HG03558 (cell line): ENCODE measurements at regions not wholly inside any gene's neighbourhood (a gene's known extent, or its start where the extent isn't known, plus 50 kb on each side); places are given as distances from the start of the nearest gene placed in this dataset.

Experiments
- ATAC-seq: cut with Tn5 transposase; IDR thresholded peaks from one replicate; pipeline ENCODE4 v1.9.1; 2021; ENCODE audit warnings: moderate number of reproducible peaks; ENCODE audit not compliant: unreplicated experiment; ENCODE audit errors: extremely low read depth

- no peak for ATAC-seq
Observed at GRCh38 chr20:24339210-24339641, 130.2 kb upstream of the SYNDIG1 start.

- ATAC-seq: no peak
Observed at GRCh38 chr20:24337551-24337950, 131.9 kb upstream of the SYNDIG1 start.

DNA sequence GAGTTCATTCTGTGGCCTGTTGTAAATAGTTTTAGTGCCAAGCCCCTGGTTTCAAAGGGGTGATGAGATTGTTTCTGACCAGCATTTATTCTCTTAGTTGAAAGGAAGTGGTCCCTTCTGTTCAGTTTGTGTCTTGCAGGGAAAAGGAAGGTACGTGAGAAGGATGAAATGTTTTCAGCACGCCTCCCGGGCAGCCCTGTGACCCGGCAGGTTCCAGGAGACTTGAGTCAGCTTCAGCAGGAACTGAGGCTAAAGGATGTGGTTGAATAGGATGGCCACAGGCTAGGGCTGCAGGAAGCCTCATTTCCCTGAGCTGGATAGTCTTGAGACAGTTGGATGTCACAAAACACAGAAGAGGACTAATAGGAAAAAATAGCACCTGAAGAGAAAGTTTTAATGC, 132.4 kb upstream of the SYNDIG1 start:
- ATAC-seq: no peak

- no peak for ATAC-seq
Observed at GRCh38 chr20:24334830-24335229, 134.6 kb upstream of the SYNDIG1 start.

DNA sequence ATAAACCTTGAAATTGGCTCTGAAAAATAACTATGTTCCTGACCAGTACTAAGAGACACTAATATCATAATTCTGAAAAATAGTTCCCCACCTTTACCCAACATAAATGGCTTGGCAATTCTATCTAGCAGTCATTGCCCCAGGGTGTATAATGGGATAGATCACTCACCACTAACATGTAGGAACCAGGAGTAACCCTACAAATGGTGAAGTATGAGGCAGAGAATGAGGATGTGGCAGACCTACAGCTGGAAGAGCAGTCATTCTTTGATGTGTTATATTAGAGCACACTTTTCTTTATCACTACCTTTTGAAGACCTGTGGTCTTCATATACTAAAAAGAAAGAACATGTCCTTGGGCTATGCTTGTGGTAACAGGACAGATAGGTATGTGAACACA, 136.5 kb upstream of the SYNDIG1 start:
- no peak for ATAC-seq

GRCh38 chr20:24331939-24332338, 137.5 kb upstream of the SYNDIG1 start:
- no peak for ATAC-seq

- no peak for ATAC-seq
Observed at GRCh38 chr20:24328901-24329300, 140.5 kb upstream of the SYNDIG1 start.

DNA sequence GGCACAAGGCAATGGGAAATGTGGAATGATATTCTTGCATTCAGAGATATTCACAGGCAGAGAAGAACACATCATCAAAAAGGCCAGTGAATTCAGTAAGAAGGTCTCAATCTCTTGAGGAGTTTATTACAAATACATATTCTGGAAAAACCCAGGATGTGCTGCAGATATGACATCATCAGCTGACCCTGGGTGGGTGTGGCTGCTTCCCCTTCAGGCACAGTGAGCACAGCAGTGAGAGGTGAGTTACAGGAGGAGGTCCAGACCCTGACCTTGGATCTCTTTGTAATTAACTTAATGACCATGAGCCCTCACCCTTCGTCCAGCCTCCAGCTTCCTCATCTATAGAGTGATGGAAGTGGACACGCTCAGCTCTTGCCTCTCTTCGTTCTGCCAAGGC, 147.5 kb upstream of the SYNDIG1 start:
- no peak for ATAC-seq

GRCh38 chr20:24318569-24319352, 150.7 kb upstream of the SYNDIG1 start:
- no peak for ATAC-seq

DNA sequence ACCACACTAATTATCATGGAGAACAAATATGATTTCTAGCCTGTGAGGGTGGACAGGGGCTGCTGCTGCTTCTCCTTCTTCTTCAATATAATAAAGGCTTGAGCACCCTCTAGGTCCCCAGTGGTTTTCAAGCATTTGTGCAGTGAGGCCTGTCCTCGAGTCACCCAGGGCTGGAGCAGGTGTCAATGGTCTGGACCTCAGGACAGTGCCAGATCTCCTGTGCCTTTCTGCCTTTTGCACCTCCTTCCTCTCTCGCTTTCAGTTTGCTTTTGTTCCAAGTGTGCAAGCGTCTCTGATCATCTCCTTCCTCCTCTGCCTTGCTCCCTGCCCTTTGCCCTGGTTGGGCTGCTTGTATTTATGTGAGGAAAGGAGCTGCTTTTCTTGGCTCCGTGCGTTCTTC, 152.2 kb upstream of the SYNDIG1 start:
- ATAC-seq: no peak

DNA sequence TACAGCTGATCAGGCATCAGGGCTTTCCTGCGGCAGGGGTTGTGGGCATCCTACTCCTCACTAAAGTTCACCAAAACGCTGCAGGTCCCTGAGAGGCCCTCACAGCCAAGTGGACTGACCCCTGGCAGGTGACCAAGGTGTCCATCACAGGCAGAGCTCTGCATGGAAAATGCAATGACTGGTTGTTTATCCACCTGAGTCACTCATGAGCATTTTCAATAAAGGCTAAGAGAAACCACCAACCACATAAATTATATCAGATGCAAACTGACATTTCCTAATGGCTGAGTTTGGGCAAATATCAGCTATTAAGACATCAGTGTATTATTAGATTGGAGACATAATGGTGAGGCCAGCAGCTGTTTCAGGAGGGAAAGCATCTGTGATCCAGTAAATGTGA, 152.7 kb upstream of the SYNDIG1 start:
- ATAC-seq: no peak

DNA sequence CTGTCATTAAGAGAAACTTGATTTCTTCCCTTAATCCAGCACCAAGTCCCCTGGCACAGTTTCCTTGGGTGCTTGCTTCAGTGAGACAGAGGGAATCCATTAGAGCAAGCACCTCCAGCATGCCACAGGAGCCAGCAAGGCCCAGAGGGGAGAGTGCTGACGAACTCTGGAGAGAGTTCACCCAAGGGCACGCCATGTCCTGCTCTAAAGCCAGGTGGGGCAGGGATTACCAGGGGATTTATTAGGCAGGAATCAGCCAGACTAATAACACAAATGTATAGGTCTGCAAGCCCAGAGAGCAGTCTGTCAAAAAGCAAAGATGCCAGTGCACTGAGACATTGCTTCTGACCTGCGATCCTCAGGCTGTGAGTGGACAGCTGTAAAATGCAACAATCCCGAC, 155.4 kb upstream of the SYNDIG1 start:
- no peak for ATAC-seq

- no peak for ATAC-seq
Observed at GRCh38 chr20:24309596-24309995, 159.8 kb upstream of the SYNDIG1 start.

- no peak for ATAC-seq
Observed at GRCh38 chr20:24305371-24305770, 164.1 kb upstream of the SYNDIG1 start.

DNA sequence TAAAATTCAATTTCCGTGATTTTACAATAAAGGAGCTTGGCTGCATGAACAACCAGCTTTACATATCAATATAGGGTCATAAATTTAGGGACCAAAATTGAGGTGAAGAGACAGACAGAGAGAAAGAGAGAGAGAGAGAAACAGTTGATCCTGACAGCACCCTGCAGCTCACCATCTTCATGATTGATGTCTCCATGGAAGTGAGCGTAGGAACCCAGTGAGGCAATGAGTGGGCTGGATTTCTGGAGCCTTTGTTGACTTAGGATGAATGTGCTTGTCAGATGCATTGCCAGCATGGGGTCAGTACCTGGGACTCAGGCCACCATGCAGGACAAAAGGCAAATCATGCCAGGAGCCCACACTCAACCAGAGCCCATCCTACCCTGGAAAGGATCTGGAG, 165.1 kb upstream of the SYNDIG1 start:
- ATAC-seq: no peak

- ATAC-seq: no peak
Observed at GRCh38 chr20:24303393-24304170, 165.8 kb upstream of the SYNDIG1 start.

- ATAC-seq: no peak
Observed at GRCh38 chr20:24297993-24298392, 171.4 kb upstream of the SYNDIG1 start.

DNA sequence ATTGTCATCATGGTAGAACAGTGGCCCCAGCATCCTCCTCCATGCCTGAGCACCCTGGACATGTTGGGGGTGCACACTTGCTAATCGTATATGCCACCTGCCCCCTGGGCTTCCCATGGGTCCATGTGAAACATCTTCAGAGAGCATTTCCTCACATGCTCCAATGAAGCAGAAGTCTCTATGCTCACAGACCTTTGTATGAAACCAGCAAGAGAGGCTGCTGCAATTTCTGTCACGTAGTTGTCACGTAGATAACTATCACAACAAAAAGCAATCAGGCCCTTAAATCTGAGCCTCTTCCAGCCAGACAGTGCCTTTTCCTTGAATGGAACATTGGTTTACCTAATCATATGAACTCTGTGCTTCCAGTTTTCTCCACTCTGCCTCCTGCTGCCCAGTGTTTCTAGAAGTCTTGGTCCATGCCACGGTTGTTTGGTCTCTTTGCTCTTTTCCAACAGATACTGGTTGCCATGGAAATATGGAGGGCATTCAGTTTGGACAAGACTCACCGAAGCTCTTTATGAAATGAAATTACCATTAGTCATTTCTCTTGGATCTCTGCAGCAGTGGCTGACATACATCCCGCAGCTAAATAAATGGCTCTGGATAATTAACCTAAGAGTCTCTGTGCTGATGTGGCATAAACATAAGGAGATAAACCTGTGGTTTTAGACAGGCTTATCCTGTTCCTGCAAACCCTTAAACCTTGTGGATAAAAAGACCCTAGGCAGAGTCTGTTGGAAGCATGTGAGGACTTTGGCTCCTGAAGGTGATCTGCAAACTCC, 172.8 kb upstream of the SYNDIG1 start:
- no peak for ATAC-seq

GRCh38 chr20:24291014-24291413, 178.4 kb upstream of the SYNDIG1 start:
- no peak for ATAC-seq

- ATAC-seq: no peak
Observed at GRCh38 chr20:24289737-24290481, 179.5 kb upstream of the SYNDIG1 start.
